GM21367 (cell line): ENCODE measurements at regions not wholly inside any gene's neighbourhood (a gene's known extent, or its start where the extent isn't known, plus 50 kb on each side); places are given as distances from the start of the nearest gene placed in this dataset.

ENCODE experiments used
- ATAC-seq: cut with Tn5 transposase; IDR thresholded peaks from one replicate; pipeline ENCODE4 v1.9.1; 2021; ENCODE audit not compliant: unreplicated experiment

DNA sequence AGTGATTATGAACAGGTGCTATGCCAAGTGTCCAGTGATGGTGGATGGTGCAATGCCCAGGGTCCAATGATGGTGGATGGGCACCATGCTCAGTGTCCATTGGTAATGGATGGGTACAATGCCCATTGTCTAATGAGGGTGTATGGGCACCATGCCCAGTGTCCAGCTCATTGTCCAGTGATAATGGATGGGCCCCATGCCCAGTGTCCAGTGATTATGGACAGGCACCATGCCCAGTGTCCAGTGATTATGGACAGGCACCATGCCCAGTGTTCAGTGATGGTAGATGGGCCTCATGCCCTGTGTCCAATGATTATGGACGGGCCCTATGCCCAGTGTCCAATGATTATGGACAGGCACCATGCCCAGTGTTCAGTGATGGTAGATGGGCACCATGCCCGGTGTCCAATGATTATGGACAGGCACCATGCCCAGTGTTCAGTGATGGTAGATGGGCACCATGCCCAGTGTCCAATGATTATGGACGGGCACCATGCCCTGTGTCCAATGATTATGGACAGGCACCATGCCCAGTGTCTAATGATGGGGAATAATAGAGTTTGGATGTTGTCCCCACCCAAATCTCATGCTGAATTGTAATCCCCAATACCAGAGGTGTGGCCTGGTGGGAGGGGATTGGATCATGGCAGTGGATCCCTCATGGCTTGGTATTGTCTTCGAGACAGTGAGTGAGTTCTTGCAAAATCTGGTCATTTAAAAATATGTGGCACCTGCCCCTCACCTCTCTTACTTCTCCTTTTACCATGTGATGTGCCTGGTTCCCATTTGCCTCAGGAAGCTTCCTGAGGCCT lies 87.8 kb downstream of the ANKRD10 start:
- no peak for ATAC-seq
